OCI-LY7 (cell line): ENCODE measurements at regions not wholly inside any gene's neighbourhood (a gene's known extent, or its start where the extent isn't known, plus 50 kb on each side); places are given as distances from the start of the nearest gene placed in this dataset.

Experiments used
- BruUV-seq: library from RNA; stranded (reverse); fragments of 400-500 nt; replicated peaks from 2 replicates; lab custom pipeline; 2021; lab: Mats Ljungman, UMichigan
- CTCF ChIA-PET: fragments of 300-600 bp; sonication (Branson Sonifier 250); formaldehyde crosslinking; loops from one replicate; lab custom pipeline; 2022; ENCODE audit warnings: antibody characterized with exemption; ENCODE audit not compliant: unreplicated experiment; lab: Charles Lee
- POLR2A ChIA-PET: fragments of 300-600 bp; sonication (Branson Sonifier 250); formaldehyde crosslinking; loops from one replicate; lab custom pipeline; 2022; ENCODE audit warnings: antibody characterized with exemption; lab: Charles Lee
- DNase-seq: peaks from one replicate; pipeline ENCODE4 v3.0.0-alpha.2; 2015; ENCODE audit warnings: low spot score
- H2AFZ ChIP-seq: fragments of 200-600 bp; sonication (generic), shearing (Covaris generic); 2 replicates; pipeline ENCODE4 v1.6.1; 2014; ENCODE audit warnings: mild to moderate bottlenecking, antibody characterized with exemption, low read length, moderate library complexity
- H3K27ac ChIP-seq: fragments of 200-600 bp; sonication (generic); 2 replicates; pipeline ENCODE4 v1.5.1; 2014; ENCODE audit warnings: mixed run types, low read depth, mild to moderate bottlenecking, moderate library complexity, low read length, inconsistent platforms; ENCODE audit not compliant: poor library complexity, severe bottlenecking
- H3K36me3 ChIP-seq: fragments of 200-600 bp; sonication (generic); 2 replicates; pipeline ENCODE4 v1.6.1; 2014; ENCODE audit warnings: mild to moderate bottlenecking, antibody characterized with exemption, low read length, moderate library complexity, mixed read lengths; ENCODE audit not compliant: insufficient read depth
- H3K4me1 ChIP-seq: fragments of 200-600 bp; sonication (generic); 2 replicates; pipeline ENCODE4 v1.5.1; 2014; ENCODE audit warnings: mild to moderate bottlenecking, low read length; ENCODE audit not compliant: insufficient read depth, poor library complexity, severe bottlenecking
- H3K4me2 ChIP-seq: fragments of 200-600 bp; sonication (generic); 2 replicates; pipeline ENCODE4 v1.6.1; 2014; ENCODE audit warnings: mild to moderate bottlenecking, low read length
- H3K4me3 ChIP-seq: fragments of 200-600 bp; sonication (generic); 2 replicates; pipeline ENCODE4 v1.5.1; 2014; ENCODE audit warnings: mild to moderate bottlenecking, low read depth, low read length; ENCODE audit not compliant: poor library complexity, severe bottlenecking
- H3K79me2 ChIP-seq: fragments of 200-600 bp; sonication (generic); 2 replicates; pipeline ENCODE4 v1.6.1; 2016; ENCODE audit warnings: low read depth, mild to moderate bottlenecking, low read length, moderate library complexity, mixed read lengths; ENCODE audit not compliant: insufficient read depth
- H3K9me2 ChIP-seq: fragments of 200-600 bp; sonication (generic); 2 replicates; pipeline ENCODE4 v1.6.1; 2016; ENCODE audit warnings: mild to moderate bottlenecking, low read length, mixed read lengths; ENCODE audit not compliant: insufficient read depth
- H3K9me3 ChIP-seq: fragments of 200-600 bp; sonication (generic); 2 replicates; pipeline ENCODE4 v1.6.1; 2014; ENCODE audit warnings: mild to moderate bottlenecking, mixed run types, low read length, mixed read lengths
- H4K20me1 ChIP-seq: fragments of 200-600 bp; sonication (generic); 2 replicates; pipeline ENCODE4 v1.6.1; 2014; ENCODE audit warnings: mild to moderate bottlenecking, antibody characterized with exemption, low read length, moderate library complexity, mixed read lengths; ENCODE audit not compliant: insufficient read depth
- CTCF ChIP-seq: fragments of 200-600 bp; sonication (generic); conservative IDR thresholded peaks from 2 replicates; pipeline ENCODE4 v1.5.1; 2014; ENCODE audit warnings: mild to moderate bottlenecking, antibody characterized with exemption, low read length, moderate library complexity, mixed read lengths
- EZH2phosphoT487 ChIP-seq: fragments of 200-600 bp; sonication (generic); IDR thresholded peaks from 2 replicates; pipeline ENCODE4 v1.6.1; 2018; ENCODE audit warnings: low read depth, borderline replicate concordance, mild to moderate bottlenecking, mixed run types, antibody characterized with exemption, low read length, moderate library complexity, mixed read lengths
- intact Hi-C: fragments of 100-400 bp; cut with micrococcal nuclease; formaldehyde crosslinking; loops from one replicate; pipeline ENCODE4 v1.10.0; 2022; ENCODE audit not compliant: unreplicated experiment

GRCh38 chr4:23162275-23162674, 469.5 kb downstream of the GBA3 start:
- TF ChIP-seq CTCF (no peak), EZH2phosphoT487 (no peak)
- intact Hi-C loops = no loop called here
- DNase-seq = no peak

GRCh38 chr4:23161787-23162186, 469.1 kb downstream of the GBA3 start:
- TF ChIP-seq EZH2phosphoT487 = no peak
- TF ChIP-seq CTCF = no peak
- intact Hi-C loops = no loop called here
- H3K9me2 ChIP-seq = no peaks in the 10 kb centered on the region
- H3K4me2 ChIP-seq = no peak overlapping the region
- H3K27ac ChIP-seq = no peak overlapping the region
- H3K79me2 ChIP-seq = no peaks in the 10 kb centered on the region
- ChIA-PET POLR2A (interaction anchor here (0.6 to 0.8 kb wide), 2 partner anchors 10 to 634 kb away, joined by 3 to 4 read pairs; no protein-coding TSS in a partner anchor), CTCF (interaction anchor here (0.6 kb wide), 1 partner anchor 10 kb away, joined by 3 read pairs; no protein-coding TSS in a partner anchor)
- no peaks in the 10 kb centered on the region for H3K9me3 ChIP-seq
- no peak overlapping the region for H2AFZ ChIP-seq
- H3K36me3 ChIP-seq = no peaks in the 10 kb centered on the region
- no peaks in the 10 kb centered on the region for H4K20me1 ChIP-seq
- H3K4me1 ChIP-seq = no peaks in the 10 kb centered on the region
- no peak overlapping the region for H3K4me3 ChIP-seq
- no peak for DNase-seq
- BruUV-seq = no TSS peak

More at GRCh38 chr4:23162275-23162674, 469.5 kb downstream of the GBA3 start:
- BruUV-seq = no TSS peak
- Histone ChIP-seq H3K9me2 (no peaks in the 10 kb centered on the region), H3K79me2 (no peaks in the 10 kb centered on the region), H3K36me3 (no peaks in the 10 kb centered on the region), H3K4me3 (no peak overlapping the region), H3K27ac (no peak overlapping the region), H4K20me1 (no peaks in the 10 kb centered on the region), H3K9me3 (no peaks in the 10 kb centered on the region), H2AFZ (no peak overlapping the region), H3K4me2 (no peak overlapping the region), H3K4me1 (no peaks in the 10 kb centered on the region)
- CTCF ChIA-PET = no interaction called here
- POLR2A ChIA-PET = interaction anchor here (0.6 to 0.8 kb wide), 2 partner anchors 11 to 816 kb away, joined by 3 to 7 read pairs; no protein-coding TSS in a partner anchor

- POLR2A ChIA-PET = no interaction called here
- BruUV-seq = no TSS peak
- H3K4me3 ChIP-seq = no peak overlapping the region
- H4K20me1 ChIP-seq = no peaks in the 10 kb centered on the region
- no peaks in the 10 kb centered on the region for H3K36me3 ChIP-seq
- intact Hi-C loops = no loop called here
- no peak for DNase-seq
- H3K9me2 ChIP-seq = no peaks in the 10 kb centered on the region
- no peak overlapping the region for H2AFZ ChIP-seq
- H3K4me2 ChIP-seq = no peak overlapping the region
- H3K27ac ChIP-seq = no peak overlapping the region
- no peaks in the 10 kb centered on the region for H3K4me1 ChIP-seq
- no peak for TF ChIP-seq CTCF
- TF ChIP-seq EZH2phosphoT487 = no peak
- H3K79me2 ChIP-seq = no peaks in the 10 kb centered on the region
- H3K9me3 ChIP-seq = no peaks in the 10 kb centered on the region
- CTCF ChIA-PET = no interaction called here
These were observed 460.3 kb downstream of the GBA3 start for GRCh38 chr4:23153076-23153475.
